ENCODE measurements at regions not wholly inside any gene's neighbourhood (a gene's known extent, or its start where the extent isn't known, plus 50 kb on each side); places are given as distances from the start of the nearest gene placed in this dataset.
A peak's percentile ranks its signal among the peaks of the same experiment; 100 is the strongest.

- no peak for DNase-seq (ENCODE audit: low read depth)
Observed at GRCh38 chr17:34776456-34777443, 184.5 kb downstream of the CCT6B start.

- no peak for DNase-seq (ENCODE audit: low read depth)
Observed at GRCh38 chr17:34773036-34773435, 188.2 kb downstream of the CCT6B start.

DNA sequence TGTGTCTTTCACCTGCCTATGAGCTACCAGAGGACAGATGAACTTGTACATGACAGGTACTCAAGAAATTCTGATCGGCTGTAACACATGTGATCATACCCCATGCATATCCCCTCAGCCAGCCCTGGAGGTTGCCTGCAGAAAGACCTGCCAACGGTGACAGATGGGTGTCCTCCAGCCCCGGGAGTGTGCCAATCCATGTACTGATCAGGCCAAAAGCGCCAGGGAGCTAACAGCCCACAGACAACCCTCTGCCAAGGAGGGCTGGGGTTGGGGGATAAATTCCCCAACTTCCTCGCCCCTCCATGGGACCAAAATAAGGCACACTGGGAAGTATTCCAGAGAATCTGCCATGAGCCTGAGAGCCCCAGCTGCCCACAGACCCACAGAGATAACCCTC lies 189.4 kb downstream of the CCT6B start:
- no peak for DNase-seq (ENCODE audit: low read depth)

GRCh38 chr17:34770586-34770985 lies 190.7 kb downstream of the CCT6B start:
- no peak for DNase-seq (ENCODE audit: low read depth)

- DNase-seq (ENCODE audit: low read depth), result no peak
Observed at GRCh38 chr17:34769899-34770298, 190.5 kb downstream of the TMEM132E start.

DNA sequence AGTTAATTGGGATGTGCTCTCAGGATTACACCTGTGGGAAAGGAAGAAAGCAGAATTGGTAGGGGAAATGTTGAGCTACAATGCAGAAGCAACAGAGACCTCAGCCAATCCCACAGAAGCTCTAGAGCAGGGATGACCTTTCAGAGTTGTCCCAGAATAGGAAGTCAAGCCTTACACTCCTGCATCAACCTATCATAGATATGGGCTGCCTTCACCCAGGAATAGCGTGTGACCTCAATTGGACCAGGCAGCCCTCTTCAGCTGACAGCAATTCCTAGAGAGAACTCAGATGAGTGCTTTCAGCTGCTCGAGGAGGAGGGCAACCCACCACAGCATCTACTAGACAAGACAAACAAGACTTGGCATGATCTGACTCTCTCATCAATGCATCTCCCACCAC lies 189.7 kb downstream of the TMEM132E start:
- DNase-seq (ENCODE audit: low read depth), result no peak

GRCh38 chr17:34765291-34765690 lies 185.9 kb downstream of the TMEM132E start:
- DNase-seq (ENCODE audit: low read depth), result no peak

DNA sequence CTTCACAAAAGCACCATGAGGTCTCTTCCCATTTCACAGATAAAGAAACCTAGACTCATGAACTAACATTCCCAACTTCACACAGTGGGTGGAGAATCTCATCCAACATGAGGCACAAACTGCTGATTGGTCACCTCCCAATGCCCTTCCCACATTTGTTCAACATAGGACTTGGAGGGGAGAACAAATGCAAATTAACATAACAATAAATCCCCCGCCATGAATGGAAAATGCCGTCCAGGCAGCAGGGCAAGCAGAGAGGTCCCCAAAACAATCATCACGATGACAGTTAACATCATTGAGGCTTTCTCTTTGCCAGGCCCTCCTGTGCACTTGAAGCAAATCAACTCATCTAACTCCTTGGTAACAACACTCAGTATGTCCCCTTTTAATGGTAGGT lies 185.3 kb downstream of the TMEM132E start:
- DNase-seq (ENCODE audit: low read depth), result no peak

DNA sequence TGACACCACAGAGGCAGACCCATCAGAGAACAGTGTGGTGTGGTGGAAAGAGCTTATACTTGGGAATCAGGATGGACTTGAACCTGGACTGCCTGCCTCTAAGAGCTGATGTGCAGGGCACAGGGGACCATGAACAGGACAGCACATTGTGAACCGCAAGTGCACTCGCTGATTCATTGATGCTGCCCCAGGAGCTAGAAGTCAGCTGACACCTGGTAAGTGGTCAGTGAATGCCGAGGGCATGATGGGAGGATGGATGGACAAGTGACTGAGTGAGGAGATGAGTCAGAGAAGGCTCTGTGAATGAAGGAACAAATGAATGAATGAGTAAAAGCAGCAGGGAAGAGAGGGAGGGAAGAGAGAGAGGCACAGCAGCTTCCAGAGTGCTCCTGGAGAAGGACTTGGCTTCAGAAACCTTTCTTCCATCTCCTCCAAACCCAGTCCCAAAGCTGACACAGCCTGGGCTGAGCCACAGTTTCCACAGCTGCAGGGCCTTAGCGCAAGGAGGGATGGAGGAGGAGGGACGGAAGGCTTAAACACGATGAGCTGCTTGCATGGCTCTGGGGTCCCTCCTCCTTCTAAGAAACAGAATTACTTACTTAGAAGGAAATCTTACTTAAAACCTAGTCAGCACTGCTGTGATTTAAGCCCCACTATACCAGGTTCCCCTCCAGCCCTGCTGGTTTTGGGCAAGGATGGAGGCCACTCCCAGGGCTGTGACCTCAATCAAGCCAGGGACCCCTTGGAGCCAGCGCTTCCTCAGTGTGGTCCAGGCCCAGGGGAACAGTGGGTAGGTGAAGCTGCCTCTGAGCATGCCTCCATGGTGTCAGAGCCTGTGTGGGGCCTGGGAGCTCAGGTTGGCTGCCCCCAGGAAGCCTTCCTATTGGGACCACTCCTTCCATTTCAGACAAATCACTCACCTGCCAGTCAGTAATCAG lies 184.6 kb downstream of the TMEM132E start:
- DNase-seq (ENCODE audit: low read depth), result peak; percentile 4

DNA sequence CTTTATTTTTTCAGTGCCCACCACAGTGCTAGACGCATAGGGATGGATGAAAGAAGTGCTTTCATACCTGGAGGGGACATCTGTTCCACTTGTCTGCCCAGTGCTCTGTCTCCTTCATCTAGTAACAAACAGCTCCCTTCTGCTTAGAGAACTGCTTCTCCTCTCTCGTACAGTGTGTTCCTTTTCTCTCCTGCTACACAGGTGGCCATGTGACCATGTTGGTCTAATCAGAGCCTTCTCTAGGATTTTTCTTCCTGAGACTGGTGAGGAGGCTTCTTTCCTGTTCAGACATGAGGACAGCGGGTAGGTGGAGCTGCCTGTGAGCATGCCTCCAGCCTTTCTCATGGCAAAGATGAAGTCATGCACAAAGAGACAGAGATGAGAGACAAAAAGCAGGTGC lies 182.7 kb downstream of the TMEM132E start:
- no peak for DNase-seq (ENCODE audit: low read depth)

DNA sequence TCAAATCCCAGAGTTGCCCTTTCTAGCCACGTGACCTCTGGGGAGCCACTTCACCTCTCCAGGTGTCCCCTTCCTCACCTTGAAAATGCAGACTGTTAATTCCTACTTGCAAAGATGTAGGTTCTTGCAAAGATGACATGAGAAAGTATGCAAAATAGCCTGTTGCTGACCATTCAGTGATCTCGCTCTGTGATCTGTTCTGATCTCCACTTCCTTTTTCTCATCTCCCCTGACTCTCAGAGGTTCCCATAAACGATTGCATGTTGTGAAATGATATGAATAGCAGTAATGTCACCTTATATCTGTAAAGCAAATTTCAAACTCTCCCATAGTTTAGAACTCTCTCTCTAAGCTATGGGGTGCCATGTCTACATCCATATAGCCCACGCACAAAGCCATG lies 182.3 kb downstream of the TMEM132E start:
- DNase-seq (ENCODE audit: low read depth), result no peak

DNA sequence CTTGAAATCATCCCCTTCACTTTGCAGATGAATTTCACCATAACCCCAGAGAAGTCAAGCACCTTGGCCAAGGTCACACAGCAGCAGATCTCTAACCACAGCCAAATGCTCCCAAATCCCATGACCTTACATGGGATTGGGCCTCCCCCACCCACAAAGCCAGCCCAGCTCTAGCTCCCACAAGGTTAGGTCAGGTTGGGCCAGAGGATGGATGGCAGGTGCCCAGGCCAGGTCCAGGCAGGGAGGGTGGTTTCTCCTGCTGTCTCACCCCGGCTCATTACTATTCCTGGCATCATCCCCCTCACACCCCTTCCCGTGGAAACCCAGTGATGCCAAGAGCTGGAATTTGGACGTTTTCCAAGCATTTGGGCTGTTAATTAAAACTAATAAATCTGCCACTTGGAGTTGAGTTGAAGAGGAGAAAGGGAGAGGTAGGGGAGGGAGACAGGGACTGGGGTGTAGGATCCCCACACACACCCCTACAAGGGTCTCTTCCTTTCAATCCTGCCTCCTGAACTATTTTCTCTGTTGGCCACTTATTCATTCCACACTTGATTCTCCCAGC lies 181.6 kb downstream of the TMEM132E start:
- no peak for DNase-seq (ENCODE audit: low read depth)

DNA sequence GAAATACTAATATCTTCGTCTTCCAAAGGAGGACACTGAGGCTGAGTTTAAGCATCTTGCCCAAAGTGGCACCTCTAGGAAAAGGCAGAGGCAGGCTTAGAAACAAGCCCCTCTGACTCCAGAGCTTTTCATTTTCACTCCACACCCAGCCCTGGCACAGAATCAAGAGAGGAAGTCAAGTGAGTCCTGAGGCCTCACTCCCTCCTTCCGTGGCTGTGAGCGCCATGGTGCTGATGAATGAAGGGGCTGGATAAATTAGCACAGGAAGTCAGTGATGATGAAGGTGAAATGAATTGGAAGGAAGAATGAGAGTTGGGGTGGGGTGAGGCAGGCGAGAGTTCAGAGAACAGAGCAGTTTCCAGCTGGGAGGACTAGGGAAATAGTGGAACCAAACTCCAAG lies 179.3 kb downstream of the TMEM132E start:
- DNase-seq (ENCODE audit: low read depth), result no peak

- no peak for DNase-seq (ENCODE audit: low read depth)
Observed at GRCh38 chr17:34758316-34758715, 178.9 kb downstream of the TMEM132E start.

DNA sequence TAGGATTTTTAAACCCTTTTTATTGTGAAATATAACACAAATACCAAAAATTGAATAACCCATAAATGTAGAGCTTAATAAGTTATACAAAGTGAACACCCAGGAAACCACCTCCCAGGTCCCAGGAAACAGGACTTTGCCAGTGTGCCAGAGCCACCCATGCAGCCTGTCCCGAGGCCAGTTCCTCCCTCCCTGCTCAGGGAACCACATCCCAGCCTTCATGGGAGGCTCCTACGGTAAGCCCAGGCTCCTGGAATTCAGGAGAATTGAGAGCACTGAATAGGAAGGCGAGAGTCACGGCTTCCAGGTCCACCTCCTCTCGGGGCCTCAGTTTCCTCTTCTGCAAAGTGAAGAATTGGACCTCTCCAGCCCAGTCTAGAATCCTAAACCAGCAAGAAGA lies 178.2 kb downstream of the TMEM132E start:
- DNase-seq (ENCODE audit: low read depth), result no peak

DNA sequence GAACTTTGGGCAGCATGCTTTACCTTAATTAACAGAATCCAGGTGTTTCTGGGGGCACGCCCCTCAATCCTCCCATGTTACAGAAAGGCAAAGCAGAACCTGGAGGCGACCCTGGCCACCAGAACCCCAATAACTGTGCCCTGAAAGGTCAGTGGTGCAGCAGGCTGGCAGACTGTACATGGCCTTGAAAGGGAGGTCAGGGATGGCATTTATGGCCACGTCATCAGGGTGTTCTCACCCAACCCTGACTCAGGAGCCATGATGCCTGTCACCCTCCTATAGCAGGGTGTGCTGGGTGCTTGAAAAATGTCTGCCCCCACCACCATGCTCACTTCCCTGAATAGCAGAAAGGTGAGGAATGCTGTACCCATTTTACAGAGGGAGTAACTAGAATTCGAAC lies 177.7 kb downstream of the TMEM132E start:
- DNase-seq (ENCODE audit: low read depth), result no peak

- DNase-seq (ENCODE audit: low read depth), result peak; percentile 5
Observed at GRCh38 chr17:34756637-34757021, 177.2 kb downstream of the TMEM132E start.

DNA sequence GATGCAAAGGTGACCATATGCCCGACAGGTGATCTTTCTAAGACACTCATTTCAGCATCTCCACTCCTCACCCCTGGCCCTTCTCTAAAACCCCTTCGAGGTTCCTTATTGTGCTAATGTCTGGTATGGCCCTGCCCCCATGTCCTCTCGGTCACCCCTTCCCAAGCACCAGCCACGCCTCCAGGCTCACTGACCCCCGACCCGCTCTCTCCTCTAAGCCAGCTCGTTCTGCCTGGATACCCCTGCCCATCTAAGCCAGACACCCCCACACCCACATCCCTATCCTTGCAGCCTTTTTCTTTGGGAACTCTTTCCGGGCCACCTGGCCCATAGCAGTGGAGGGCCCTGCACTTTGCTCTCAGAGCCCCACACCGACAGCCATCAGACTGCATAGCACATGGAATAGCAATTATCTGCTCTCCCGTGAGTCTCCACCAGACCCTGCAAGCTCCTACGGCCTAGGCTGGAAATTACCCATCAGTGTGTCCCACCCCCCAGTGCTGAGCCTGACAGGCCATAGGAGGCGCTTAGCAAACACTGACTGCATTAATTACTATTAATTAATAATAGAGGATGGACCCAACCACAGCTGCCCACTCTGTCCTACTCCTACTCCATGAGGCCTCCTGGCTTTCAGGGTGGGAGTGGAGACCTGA lies 176.7 kb downstream of the TMEM132E start:
- DNase-seq (ENCODE audit: low read depth), result no peak

DNA sequence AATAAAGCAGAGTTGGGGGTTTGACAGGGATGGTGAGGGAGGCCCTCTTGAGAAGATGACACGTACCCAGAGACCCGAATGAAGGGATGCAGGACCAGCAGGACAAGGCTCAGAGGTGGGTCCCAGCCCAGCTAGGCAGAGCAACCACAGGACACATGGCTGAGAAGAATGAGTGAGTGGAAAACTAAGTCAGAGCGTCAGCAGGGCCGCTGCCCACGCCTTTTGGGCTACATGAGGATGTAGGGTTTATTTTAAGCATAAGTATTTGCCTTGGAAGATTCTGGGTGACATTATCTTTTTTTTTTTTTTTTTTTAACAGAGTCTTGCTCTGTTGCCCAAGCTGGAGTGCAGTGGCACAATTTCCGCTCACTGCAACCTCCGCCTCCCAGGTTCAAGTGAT lies 176.0 kb downstream of the TMEM132E start:
- DNase-seq (ENCODE audit: low read depth), result no peak

- no peak for DNase-seq (ENCODE audit: low read depth)
Observed at GRCh38 chr17:34750004-34750403, 170.6 kb downstream of the TMEM132E start.

GRCh38 chr17:34741967-34742366 lies 162.6 kb downstream of the TMEM132E start:
- no peak for DNase-seq (ENCODE audit: low read depth)
